HCT116 (cell line): ENCODE measurements at regions not wholly inside any gene's neighbourhood (a gene's known extent, or its start where the extent isn't known, plus 50 kb on each side); places are given as distances from the start of the nearest gene placed in this dataset.

Experiments used
- ATAC-seq: fragments of 200-7000 bp; cut with Tn5 transposase; 2 replicates; pipeline ENCODE4 v1.9.1; 2020; ENCODE audit warnings: mild to moderate bottlenecking, moderate library complexity
- BruUV-seq: library from RNA; stranded (reverse); fragments of 400-500 nt; replicated peaks from 2 replicates; lab custom pipeline; 2021; lab: Mats Ljungman, UMichigan
- CTCF ChIA-PET: fragments of 300-600 bp; sonication (Branson Sonifier 250); formaldehyde crosslinking; loops from one replicate; lab custom pipeline; 2021; ENCODE audit warnings: antibody characterized with exemption; lab: Charles Lee
- POLR2A ChIA-PET: fragments of 300-600, 350-600 bp; sonication (Branson Sonifier 250); formaldehyde crosslinking; loops from one replicate; lab custom pipeline; 2021; ENCODE audit warnings: antibody characterized with exemption; lab: Charles Lee
- RAD21 ChIA-PET, 2 experiments: fragments of 300-600 bp; sonication (Branson Sonifier 250); formaldehyde crosslinking; loops; one replicate each; lab custom pipeline; 2023; ENCODE audit warnings: low total read pairs in 2 of 2; ENCODE audit not compliant: uncharacterized antibody in 2 of 2, unreplicated experiment in 2 of 2, low non-redundant PET in 1 of 2; lab: Charles Lee
- DNase-seq: peaks from one replicate; pipeline ENCODE4 v3.0.0-alpha.2; 2010; ENCODE audit warnings: low read depth, low spot score
- H2AFZ ChIP-seq: fragments of 200-600 bp; shearing (Covaris generic), sonication (generic); 2 replicates; pipeline ENCODE4 v1.6.1; 2017; ENCODE audit warnings: low read depth, mixed run types, mixed read lengths, antibody characterized with exemption, low read length; ENCODE audit not compliant: poor library complexity, severe bottlenecking
- H3K27ac ChIP-seq: 2 replicates; pipeline ENCODE4 v1.5.1; 2012; ENCODE audit warnings: low read depth, low read length
- H3K27me3 ChIP-seq: fragments of 200-600 bp; sonication (generic); 2 replicates; pipeline ENCODE4 v1.6.1; 2016; ENCODE audit warnings: mixed run types, low read length, mixed read lengths; ENCODE audit not compliant: insufficient read depth
- H3K36me3 ChIP-seq, 2 experiments: fragments of 200-500 bp in 1 of 2; fragments of 200-600 bp in 1 of 2; sonication (Bioruptor generic) in 1 of 2; sonication (generic) in 1 of 2; 2 replicates each; pipeline versions ENCODE4 v1.5.1 to v1.6.1; 2014 to 2016; ENCODE audit warnings: low read length in 2 of 2, inconsistent platforms in 1 of 2, mixed read lengths in 1 of 2, mixed run types in 1 of 2; ENCODE audit not compliant: insufficient read depth in 2 of 2, control insufficient read depth in 1 of 2
- H3K4me1 ChIP-seq, 2 experiments: fragments of 200-600 bp in 1 of 2; sonication (generic) in 1 of 2; 2 replicates each; pipeline versions ENCODE4 v1.5.1 to v1.6.1; 2012 to 2017; ENCODE audit warnings: low read length in 2 of 2, inconsistent platforms in 1 of 2, mild to moderate bottlenecking in 1 of 2, mixed read lengths in 1 of 2, mixed run types in 1 of 2, moderate library complexity in 1 of 2; ENCODE audit not compliant: insufficient read depth in 2 of 2, control insufficient read depth in 1 of 2
- H3K4me2 ChIP-seq: fragments of 200-600 bp; sonication (generic); 2 replicates; pipeline ENCODE4 v1.6.1; 2017; ENCODE audit warnings: mixed run types, low read length, mixed read lengths
- H3K4me3 ChIP-seq, 2 experiments: fragments of 200-600 bp in 1 of 2; sonication (generic) in 1 of 2; replicated peaks in 1 of 2; 2 replicates each; pipeline ENCODE4 v1.5.1; 2011 to 2016; ENCODE audit warnings: low read length in 2 of 2, control low read depth in 1 of 2, low read depth in 1 of 2, mild to moderate bottlenecking in 1 of 2, mixed read lengths in 1 of 2, mixed run types in 1 of 2
- H3K79me2 ChIP-seq: fragments of 200-600 bp; sonication (generic); 2 replicates; pipeline ENCODE4 v1.6.1; 2017; ENCODE audit warnings: mild to moderate bottlenecking, mixed run types, low read length, moderate library complexity, mixed read lengths; ENCODE audit not compliant: insufficient read depth
- H3K9ac ChIP-seq: fragments of 200-600 bp; sonication (generic); 2 replicates; pipeline ENCODE4 v1.6.1; 2016; ENCODE audit warnings: low read length, mixed read lengths
- H3K9me2 ChIP-seq: fragments of 200-600 bp; sonication (generic), shearing (Covaris generic); 2 replicates; pipeline ENCODE4 v1.6.1; 2017; ENCODE audit warnings: mixed run types, mild to moderate bottlenecking, moderate library complexity; ENCODE audit not compliant: insufficient read depth
- H3K9me3 ChIP-seq, 2 experiments: fragments of 200-500 bp in 1 of 2; fragments of 200-600 bp in 1 of 2; sonication (Bioruptor generic) in 1 of 2; sonication (generic) in 1 of 2; 2 replicates each; pipeline ENCODE4 v1.6.1; 2014 to 2017; ENCODE audit warnings: low read length in 2 of 2, mixed read lengths in 2 of 2, inconsistent platforms in 1 of 2, low read depth in 1 of 2, mild to moderate bottlenecking in 1 of 2, mixed run types in 1 of 2, moderate library complexity in 1 of 2; ENCODE audit not compliant: control insufficient read depth in 1 of 2, insufficient read depth in 1 of 2
- H4K20me1 ChIP-seq: fragments of 200-600 bp; sonication (generic), shearing (Covaris generic); 2 replicates; pipeline ENCODE4 v1.6.1; 2017; ENCODE audit warnings: mixed run types, mild to moderate bottlenecking, moderate library complexity; ENCODE audit not compliant: insufficient read depth
- ELF1 ChIP-seq: IDR thresholded peaks from 2 replicates; pipeline ENCODE4 v1.6.1; 2012; ENCODE audit warnings: low read depth, borderline replicate concordance
- SP1 ChIP-seq: IDR thresholded peaks from 2 replicates; pipeline ENCODE4 v1.6.1; 2012; ENCODE audit warnings: low read depth
- YY1 ChIP-seq: IDR thresholded peaks from 2 replicates; pipeline ENCODE4 v1.6.1; 2011; ENCODE audit warnings: low read length, low read depth, moderate library complexity, mild to moderate bottlenecking; ENCODE audit not compliant: insufficient replicate concordance; ENCODE audit errors: extremely low read depth
- intact Hi-C: fragments of 100-400 bp; cut with micrococcal nuclease; formaldehyde crosslinking; loops from 2 replicates; pipeline ENCODE4 v1.10.0; 2022
- TF ChIP-seq, protein P1 (sequence below): IDR thresholded peaks from 2 replicates; pipeline ENCODE4 v1.6.1; 2012

- Histone ChIP-seq H3K4me2 (no peak overlapping the region), H3K36me3 (no peaks in the 10 kb centered on the region), H3K79me2 (no peaks in the 10 kb centered on the region), H3K27me3 (no peaks in the 10 kb centered on the region), H4K20me1 (no peaks in the 10 kb centered on the region), H3K4me3 (no peak overlapping the region), H3K9me3 (no peaks in the 10 kb centered on the region), H3K9ac (no peak overlapping the region), H3K9me2 (no peaks in the 10 kb centered on the region), H3K4me1 (no peaks in the 10 kb centered on the region), H2AFZ (no peak overlapping the region), H3K27ac (no peak overlapping the region)
- RAD21 ChIA-PET: no interaction called here
- intact Hi-C loops: no loop called here
- DNase-seq: no peak
- CTCF ChIA-PET: interaction anchor here (1.3 kb wide), 1 partner anchor 71 kb away, joined by 3 read pairs; no protein-coding TSS in a partner anchor
- POLR2A ChIA-PET: no interaction called here
- BruUV-seq: no TSS peak
- TF ChIP-seq ELF1: no peak
- no peak for TF ChIP-seq SP1
- TF ChIP-seq, all 23 proteins: peak for 0
- ATAC-seq: no peak
These were observed 361.3 kb downstream of the CD109 start for GRCh38 chr6:74057326-74057725.

DNA sequence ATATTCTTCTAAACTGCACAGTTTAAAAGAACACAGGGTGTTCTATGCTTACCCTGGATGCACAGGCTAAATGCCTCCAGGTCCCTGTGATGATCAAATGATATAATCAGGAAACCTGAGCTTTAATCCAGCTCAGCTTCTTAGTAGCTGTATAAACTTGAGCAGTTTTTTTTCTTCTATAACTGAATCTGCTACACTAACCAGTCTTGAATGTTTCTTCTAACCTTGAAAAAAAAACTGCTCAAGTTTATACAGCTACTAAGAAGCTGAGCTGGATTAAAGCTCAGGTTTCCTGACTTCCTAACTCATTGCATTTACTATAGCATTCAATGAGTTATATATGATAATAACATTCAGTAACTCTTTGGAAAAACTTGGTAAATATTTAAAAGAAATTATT, 358.2 kb downstream of the CD109 start:
- no peaks in the 10 kb centered on the region for H3K36me3 ChIP-seq
- no peaks in the 10 kb centered on the region for H3K79me2 ChIP-seq
- RAD21 ChIA-PET: no interaction called here
- no peaks in the 10 kb centered on the region for H3K9me3 ChIP-seq
- H3K27ac ChIP-seq: no peak overlapping the region
- no TSS peak for BruUV-seq
- no peaks in the 10 kb centered on the region for H3K27me3 ChIP-seq
- no peak for ATAC-seq
- no peaks in the 10 kb centered on the region for H3K4me1 ChIP-seq
- H3K4me3 ChIP-seq: no peak overlapping the region
- POLR2A ChIA-PET: interaction anchor here (0.6 kb wide), 1 partner anchor 401 kb away, joined by 4 read pairs; the partner anchor contains the start of gene SLC17A5
- no peak overlapping the region for H3K4me2 ChIP-seq
- H3K9me2 ChIP-seq: no peaks in the 10 kb centered on the region
- no peak for DNase-seq
- H4K20me1 ChIP-seq: no peaks in the 10 kb centered on the region
- CTCF ChIA-PET: no interaction called here
- intact Hi-C loops: no loop called here
- no peak overlapping the region for H2AFZ ChIP-seq
- H3K9ac ChIP-seq: no peak overlapping the region
- TF ChIP-seq, protein P1, sequence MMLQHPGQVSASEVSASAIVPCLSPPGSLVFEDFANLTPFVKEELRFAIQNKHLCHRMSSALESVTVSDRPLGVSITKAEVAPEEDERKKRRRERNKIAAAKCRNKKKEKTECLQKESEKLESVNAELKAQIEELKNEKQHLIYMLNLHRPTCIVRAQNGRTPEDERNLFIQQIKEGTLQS: no peak
- no peak for TF ChIP-seq YY1
